Right lobe of liver (tissue), 6 donors: ENCODE measurements at regions not wholly inside any gene's neighbourhood (a gene's known extent, or its start where the extent isn't known, plus 50 kb on each side); places are given as distances from the start of the nearest gene placed in this dataset.

Experiments
- ATAC-seq, 4 donors: fragments of 200-7000 bp; cut with Tn5 transposase; one replicate each; pipeline ENCODE4 v1.9.1; 2020; ENCODE audit warnings: mild to moderate bottlenecking in 4 of 4, moderate library complexity in 4 of 4
- DNase-seq, 3 donors: peaks; one replicate each; pipeline ENCODE4 v3.0.0-alpha.2; 2020
- H3K27ac ChIP-seq, 3 donors: fragments of 200-600 bp; one replicate each; pipeline ENCODE4 v1.8.0; 2022
- H3K27me3 ChIP-seq, 2 donors: fragments of 200-600 bp; one replicate each; pipeline ENCODE4 v1.8.0; 2022
- H3K36me3 ChIP-seq, 4 donors: fragments of 200-600 bp; sonication (generic) in 1 of 4; one replicate each; pipeline versions ENCODE4 v1.5.1 to v1.8.0; 2017 to 2022; ENCODE audit warnings: control low read depth in 1 of 4
- H3K4me1 ChIP-seq, 4 donors: fragments of 200-600 bp; sonication (generic) in 1 of 4; one replicate each; pipeline versions ENCODE4 v1.5.1 to v1.8.0; 2017 to 2022; ENCODE audit warnings: control low read depth in 1 of 4
- H3K4me3 ChIP-seq, 3 donors: fragments of 200-600 bp; one replicate each; pipeline ENCODE4 v1.8.0; 2022
- H3K9me3 ChIP-seq, 4 donors: fragments of 200-600 bp; sonication (generic) in 1 of 4; one replicate each; pipeline versions ENCODE4 v1.5.1 to v1.8.0; 2017 to 2022; ENCODE audit warnings: control low read depth in 1 of 4
- POLR2A ChIP-seq: fragments of 450-650 bp; IDR thresholded peaks from one replicate; pipeline ENCODE4 v1.6.1; 2017; ENCODE audit warnings: antibody characterized with exemption, mild to moderate bottlenecking
- WGBS: methylation state at CpG from one replicate; pipeline ENCODE4 v1.1.6; 2018; ENCODE audit warnings: low coverage, low lambda C conversion rate; ENCODE audit not compliant: insufficient coverage; ENCODE audit errors: missing lambda C conversion rate; 5-methylcytosine and 5-hydroxymethylcytosine counted together
- intact Hi-C, 2 donors: fragments of 100-400 bp; cut with DNase I; formaldehyde crosslinking; loops; one replicate each; pipeline versions ENCODE4 v1.11.2 to v1.14.1; 2022
- TF ChIP-seq, protein P1 (sequence below), 4 donors: fragments of 200-600 bp in 3 of 4; fragments of 450-650 bp in 1 of 4; IDR thresholded peaks; one replicate each; pipeline versions ENCODE4 v1.5.1 to v1.8.0; 2016 to 2022; ENCODE audit warnings: antibody characterized with exemption in 4 of 4, mild to moderate bottlenecking in 2 of 4
- donor health status: DM: no; HTN: yes; CAD: no.
- donor health status: DM: no; HTN: no; CAD: no.
- donor health status: DM: no; HTN: no; CAD: no.
- donor health status: DM: no; HTN: yes; CAD: no.
- donor health status: DM: no; HTN: yes; CAD: no.

- ATAC-seq (peak; percentile 67 to 86 (median 76)), DNase-seq (no peak)
- intact Hi-C loops: no loop called here
- Histone ChIP-seq H3K27me3 (no peaks in the 10 kb centered on the region), H3K27ac (peak overlapping the region; percentile 45 to 64 (median 49)), H3K4me1 (peaks cover 0 to 48% (median 13%) of the 10 kb centered on the region in 4 donors), H3K36me3 (no peaks in the 10 kb centered on the region), H3K4me3 (no peak overlapping the region), H3K9me3 (no peaks in the 10 kb centered on the region)
- TF ChIP-seq POLR2A: no peak
- TF ChIP-seq, protein P1, sequence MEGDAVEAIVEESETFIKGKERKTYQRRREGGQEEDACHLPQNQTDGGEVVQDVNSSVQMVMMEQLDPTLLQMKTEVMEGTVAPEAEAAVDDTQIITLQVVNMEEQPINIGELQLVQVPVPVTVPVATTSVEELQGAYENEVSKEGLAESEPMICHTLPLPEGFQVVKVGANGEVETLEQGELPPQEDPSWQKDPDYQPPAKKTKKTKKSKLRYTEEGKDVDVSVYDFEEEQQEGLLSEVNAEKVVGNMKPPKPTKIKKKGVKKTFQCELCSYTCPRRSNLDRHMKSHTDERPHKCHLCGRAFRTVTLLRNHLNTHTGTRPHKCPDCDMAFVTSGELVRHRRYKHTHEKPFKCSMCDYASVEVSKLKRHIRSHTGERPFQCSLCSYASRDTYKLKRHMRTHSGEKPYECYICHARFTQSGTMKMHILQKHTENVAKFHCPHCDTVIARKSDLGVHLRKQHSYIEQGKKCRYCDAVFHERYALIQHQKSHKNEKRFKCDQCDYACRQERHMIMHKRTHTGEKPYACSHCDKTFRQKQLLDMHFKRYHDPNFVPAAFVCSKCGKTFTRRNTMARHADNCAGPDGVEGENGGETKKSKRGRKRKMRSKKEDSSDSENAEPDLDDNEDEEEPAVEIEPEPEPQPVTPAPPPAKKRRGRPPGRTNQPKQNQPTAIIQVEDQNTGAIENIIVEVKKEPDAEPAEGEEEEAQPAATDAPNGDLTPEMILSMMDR (IDR thresholded peaks at IDR 0.05): no peak
- 19% methylated on average over 5 of the region's 5 CpGs for WGBS
These were observed 185.8 kb downstream of the NRIP1 start for GRCh38 chr21:14878971-14879370.

DNA sequence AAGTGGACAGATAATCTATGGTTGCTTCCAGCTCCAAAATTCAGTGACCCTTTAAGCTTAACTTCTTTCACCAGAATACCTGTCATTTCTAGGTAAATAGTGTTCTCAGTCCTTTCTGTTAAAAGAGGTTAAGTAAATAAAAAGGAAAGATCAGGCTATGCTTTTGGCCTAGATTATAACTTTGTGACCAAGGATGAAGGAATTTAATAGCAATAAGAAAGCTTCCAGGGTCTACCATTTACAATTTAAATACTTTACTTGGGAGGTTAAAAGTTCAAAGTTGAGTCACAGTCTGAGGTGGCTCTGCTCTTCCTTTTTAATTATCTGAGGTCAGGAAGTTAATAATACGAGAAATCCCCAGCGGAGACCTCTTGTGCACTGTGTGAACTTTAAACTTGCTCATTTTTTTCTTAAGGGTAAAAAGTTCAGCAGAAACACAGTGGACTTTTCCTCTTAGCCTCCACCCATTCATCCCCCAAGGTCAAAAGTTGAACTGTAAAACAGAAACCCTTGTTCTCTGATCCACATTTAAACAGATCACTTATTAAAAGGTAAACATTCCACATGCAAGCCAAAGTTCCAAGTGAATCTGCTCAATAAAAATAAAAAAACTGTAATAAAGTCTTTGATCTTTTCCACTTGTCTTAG is 187.1 kb downstream of the NRIP1 start:
- no peak for DNase-seq
- ATAC-seq: peak; percentile 72 to 84 (median 76)
- intact Hi-C loops: no loop called here

GRCh38 chr21:14876524-14876840 is 188.3 kb downstream of the NRIP1 start:
- TF ChIP-seq, protein P1 (IDR thresholded peaks at IDR 0.05): no peak
- no peak for TF ChIP-seq POLR2A
- Histone ChIP-seq H3K27me3 (no peaks in the 10 kb centered on the region), H3K36me3 (no peaks in the 10 kb centered on the region), H3K27ac (no peak overlapping the region), H3K4me1 (peaks cover 0 to 48% (median 13%) of the 10 kb centered on the region in 4 donors), H3K9me3 (no peaks in the 10 kb centered on the region), H3K4me3 (no peak overlapping the region)
- intact Hi-C loops: no loop called here
- WGBS: 100% methylated on average over 6 of the region's 6 CpGs
- no peak for ATAC-seq
- no peak for DNase-seq

More for the DNA sequence above, 187.1 kb downstream of the NRIP1 start:
- Histone ChIP-seq H3K27me3 (no peaks in the 10 kb centered on the region), H3K36me3 (no peaks in the 10 kb centered on the region), H3K27ac (peak overlapping the region; percentile 45 to 64 (median 49)), H3K9me3 (no peaks in the 10 kb centered on the region), H3K4me3 (no peak overlapping the region), H3K4me1 (peaks cover 0 to 48% (median 13%) of the 10 kb centered on the region in 4 donors)
- 0% methylated on average over 2 of the region's 2 CpGs for WGBS
- TF ChIP-seq POLR2A: no peak
- TF ChIP-seq, protein P1 (IDR thresholded peaks at IDR 0.05): no peak

DNA sequence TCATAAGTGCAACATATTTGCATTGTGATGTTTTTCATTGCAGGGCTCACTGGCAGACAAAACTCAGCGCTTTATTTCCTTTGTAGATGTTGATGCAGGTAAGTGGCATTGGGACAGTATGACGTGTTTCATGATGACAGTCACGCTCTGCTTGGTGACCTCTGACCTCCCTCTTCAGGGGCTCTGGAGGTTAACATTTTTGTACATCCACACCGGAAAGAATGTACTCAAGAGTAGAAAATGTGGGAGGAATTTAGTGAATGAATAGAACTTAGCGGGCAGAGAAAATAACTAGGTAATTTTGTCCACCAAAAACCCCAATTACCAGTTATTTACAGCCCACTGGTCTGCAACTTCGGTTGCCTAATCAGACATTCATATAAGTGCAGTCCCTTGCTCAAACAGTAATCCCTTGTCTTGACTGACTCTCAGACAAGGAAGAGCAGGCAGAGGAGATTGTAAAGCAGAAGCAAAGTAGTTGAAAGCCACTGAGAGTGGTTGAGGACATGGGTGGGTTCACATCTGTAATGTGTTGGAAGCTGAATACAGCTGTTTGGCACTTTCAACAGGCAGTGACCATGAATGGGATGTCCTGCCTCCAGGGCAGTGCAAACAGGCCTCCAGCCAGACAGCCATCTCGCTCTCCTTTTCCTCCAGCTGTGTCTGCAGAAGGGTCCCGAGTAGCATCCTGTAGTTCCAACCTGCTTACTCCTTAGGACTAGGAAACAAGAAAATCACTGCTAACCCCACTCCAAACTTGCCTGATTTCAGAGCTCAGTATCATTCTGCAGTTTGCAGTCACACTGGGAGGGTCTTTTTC is 188.9 kb downstream of the NRIP1 start:
- Histone ChIP-seq H3K9me3 (no peaks in the 10 kb centered on the region), H3K36me3 (no peaks in the 10 kb centered on the region), H3K4me3 (no peak overlapping the region), H3K4me1 (peaks cover 0 to 48% (median 13%) of the 10 kb centered on the region in 4 donors), H3K27me3 (no peaks in the 10 kb centered on the region), H3K27ac (no peak overlapping the region)
- DNase-seq (no peak), ATAC-seq (no peak)
- intact Hi-C loops: no loop called here
- 69% methylated on average over 6 of the region's 8 CpGs for WGBS
- TF ChIP-seq, protein P1 (IDR thresholded peaks at IDR 0.05): no peak
- TF ChIP-seq POLR2A: no peak
